GM19023 (cell line): ENCODE measurements at regions not wholly inside any gene's neighbourhood (a gene's known extent, or its start where the extent isn't known, plus 50 kb on each side); places are given as distances from the start of the nearest gene placed in this dataset.

Source experiments
- ATAC-seq: cut with Tn5 transposase; IDR thresholded peaks from one replicate; pipeline ENCODE4 v1.9.1; 2021; ENCODE audit warnings: mild to moderate bottlenecking, moderate library complexity; ENCODE audit not compliant: unreplicated experiment

DNA sequence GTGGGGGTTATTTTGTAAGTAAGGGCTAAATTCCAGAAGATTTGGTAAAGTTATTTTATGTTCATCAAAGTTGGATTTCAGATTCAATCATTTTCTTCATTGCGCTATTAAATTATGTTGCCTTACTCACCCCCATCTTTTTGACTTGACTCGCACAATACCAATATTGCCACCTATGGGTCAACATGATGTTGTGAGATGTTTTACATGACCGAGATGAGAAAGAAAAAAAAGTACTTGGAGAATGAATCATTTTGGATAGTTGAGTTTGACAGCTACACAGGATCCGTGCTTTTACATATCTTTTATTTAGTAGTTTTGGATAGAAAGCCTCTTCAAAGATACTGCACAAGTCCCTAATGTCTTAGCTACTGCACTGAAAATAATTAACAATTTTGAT is 224.2 kb upstream of the EMCN start:
- ATAC-seq: no peak

- ATAC-seq: no peak
These were observed 221.6 kb upstream of the EMCN start for GRCh38 chr4:100739426-100739825.

GRCh38 chr4:100738196-100739165 is 220.7 kb upstream of the EMCN start:
- ATAC-seq: peak; percentile 60

GRCh38 chr4:100736641-100737451 is 219.0 kb upstream of the EMCN start:
- no peak for ATAC-seq

GRCh38 chr4:100728861-100729260 is 211.0 kb upstream of the EMCN start:
- no peak for ATAC-seq

DNA sequence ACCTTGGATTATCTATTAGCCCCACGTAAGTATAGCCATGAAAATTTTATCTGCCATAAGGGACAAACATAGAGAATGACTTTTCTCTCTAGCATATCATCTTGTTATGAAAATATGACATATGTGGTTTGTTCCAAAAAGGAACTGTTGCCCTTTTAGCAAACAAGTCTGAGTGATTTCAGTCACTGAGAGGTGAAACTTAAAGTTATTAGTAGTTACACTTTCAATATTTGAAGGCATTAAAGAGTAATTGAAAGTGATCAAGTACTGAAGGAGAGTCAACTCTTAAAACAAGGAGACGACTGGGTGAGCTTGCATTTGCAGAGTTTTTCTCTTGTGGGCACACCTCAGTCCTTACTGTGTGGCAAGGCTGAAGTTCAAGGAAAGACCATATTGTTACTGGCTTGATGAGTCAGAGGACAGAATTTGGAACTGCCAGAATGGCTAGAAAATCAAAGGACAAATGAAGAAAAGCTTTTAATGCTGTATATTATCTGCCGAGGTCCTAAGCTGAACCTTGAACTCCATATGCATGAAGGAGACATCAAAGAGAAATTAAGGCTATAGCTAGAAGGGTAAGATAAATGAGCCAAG is 205.1 kb upstream of the EMCN start:
- peak; percentile 52 for ATAC-seq

GRCh38 chr4:100722133-100722532 is 204.3 kb upstream of the EMCN start:
- no peak for ATAC-seq

GRCh38 chr4:100721490-100721889 is 203.7 kb upstream of the EMCN start:
- ATAC-seq: no peak

- no peak for ATAC-seq
These were observed 203.3 kb upstream of the EMCN start for GRCh38 chr4:100721077-100721476.

DNA sequence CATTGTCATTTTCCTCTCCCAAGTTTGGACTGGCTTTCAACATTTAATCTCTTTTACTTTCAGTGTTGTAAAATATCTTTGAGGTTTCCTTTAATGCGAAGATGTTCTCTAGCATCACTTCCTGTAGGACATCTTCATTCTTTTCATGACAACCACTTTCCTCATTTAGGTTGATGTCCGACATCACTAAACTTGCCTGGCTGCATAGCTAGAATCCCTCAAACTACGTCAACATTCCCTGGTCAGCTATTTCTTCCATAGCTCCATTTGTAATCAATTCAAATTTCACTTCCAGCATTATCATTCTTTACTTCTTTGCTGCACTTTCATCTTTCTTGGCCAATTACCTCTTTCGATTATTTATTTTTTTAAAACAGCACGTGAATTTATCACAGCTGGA is 198.6 kb upstream of the EMCN start:
- no peak for ATAC-seq

DNA sequence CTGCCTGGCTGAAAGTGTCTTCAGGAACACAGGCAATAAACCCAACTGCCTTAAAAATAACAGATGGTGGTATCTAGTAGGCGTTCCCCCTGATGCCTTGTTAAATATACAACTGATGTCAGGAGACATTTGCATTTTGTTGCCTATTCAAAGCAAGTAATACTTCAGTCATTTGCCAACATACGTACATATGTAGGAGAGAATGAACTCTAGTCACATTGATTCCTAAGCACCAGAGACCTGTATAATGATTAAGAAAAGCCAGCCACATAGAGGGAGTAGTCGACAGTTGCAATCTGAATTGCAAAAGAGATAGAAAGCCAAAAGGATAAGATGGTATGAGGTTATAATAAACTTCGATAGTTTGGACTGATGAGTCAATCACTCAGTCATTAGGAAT is 191.0 kb upstream of the EMCN start:
- no peak for ATAC-seq

- ATAC-seq: no peak
These were observed 190.0 kb upstream of the EMCN start for GRCh38 chr4:100707786-100708185.

DNA sequence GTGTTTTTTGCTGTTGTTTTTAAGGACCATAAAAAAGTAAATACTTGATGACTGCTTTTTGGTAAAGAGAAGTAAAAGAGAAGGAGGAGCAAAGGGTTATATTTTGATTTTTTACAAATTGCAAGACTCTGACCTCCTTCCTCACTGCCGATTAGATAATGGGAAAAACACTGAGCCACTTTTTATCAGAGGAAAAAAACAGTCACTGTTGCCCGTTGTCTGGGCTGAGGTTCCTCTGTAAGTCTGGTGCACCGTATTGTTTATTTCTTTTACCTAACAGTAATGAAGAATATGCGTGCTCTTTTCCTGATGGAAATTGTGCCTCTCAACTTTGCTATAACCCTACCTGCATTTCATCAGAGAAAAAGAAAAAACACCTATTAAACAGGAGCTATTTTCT is 178.7 kb upstream of the EMCN start:
- ATAC-seq: no peak

DNA sequence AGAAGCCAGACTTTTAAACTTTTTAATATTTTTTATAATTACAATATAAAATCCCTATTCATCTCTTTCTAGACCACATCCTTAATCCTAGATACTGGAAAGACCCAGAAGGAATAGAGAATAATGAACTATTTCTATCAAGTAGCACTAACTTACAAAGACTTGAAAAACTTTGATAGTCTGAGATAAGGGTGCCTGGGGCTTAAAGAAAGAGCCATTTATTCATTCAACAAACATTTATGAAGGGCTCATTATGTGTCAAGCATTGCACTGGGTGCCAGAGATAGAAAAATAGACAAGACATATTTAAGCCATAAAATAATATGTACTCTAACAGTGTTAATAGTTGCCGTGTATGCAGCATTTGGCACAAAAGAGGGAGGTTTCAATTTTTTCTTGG is 178.0 kb upstream of the EMCN start:
- no peak for ATAC-seq

DNA sequence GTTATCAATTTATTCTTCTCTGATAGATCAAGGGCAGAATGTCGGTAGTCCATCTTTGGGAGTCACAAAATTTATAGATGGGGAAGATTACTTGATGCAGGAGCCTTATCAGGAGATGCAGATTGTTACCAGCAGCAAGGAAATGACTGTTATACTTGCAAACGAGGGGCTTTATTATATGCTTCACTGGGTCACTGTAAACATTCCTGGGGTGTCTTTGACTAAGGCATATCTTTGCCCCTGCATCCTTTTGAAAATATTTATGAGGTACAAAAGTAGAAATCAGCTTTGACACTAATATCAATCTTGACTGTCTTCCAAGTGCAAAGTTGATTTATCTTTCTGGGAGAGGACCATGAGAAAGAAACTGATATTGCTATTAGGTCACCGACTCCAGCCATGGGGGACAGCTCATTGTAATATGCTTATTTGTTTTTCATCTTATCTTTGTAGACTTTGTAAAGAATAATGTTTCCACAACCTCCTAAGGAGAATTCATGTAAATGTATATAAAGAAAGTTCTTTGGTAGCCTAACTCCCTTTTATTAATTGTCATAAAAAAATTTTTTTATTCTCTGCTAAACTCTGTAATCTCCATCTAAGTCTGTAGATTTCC is 177.3 kb upstream of the EMCN start:
- ATAC-seq: no peak

DNA sequence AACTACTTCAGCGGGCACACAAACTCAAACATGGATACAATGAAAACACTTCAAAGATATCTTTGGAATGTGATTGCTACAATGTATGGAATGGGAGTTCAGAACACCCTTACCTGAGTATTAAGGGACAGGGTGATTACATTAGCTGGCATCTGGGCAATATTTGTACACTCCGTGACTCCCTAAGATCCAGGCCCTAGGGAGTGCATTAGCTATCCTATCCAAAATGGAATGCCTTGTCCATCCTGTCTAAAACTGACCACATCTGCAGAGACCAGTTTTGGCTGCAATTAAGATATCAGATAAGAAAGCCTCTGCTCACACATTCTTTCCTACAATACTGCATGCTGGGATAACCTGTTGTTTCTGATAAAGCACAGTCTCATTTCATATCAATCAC is 176.6 kb upstream of the EMCN start:
- ATAC-seq: no peak

DNA sequence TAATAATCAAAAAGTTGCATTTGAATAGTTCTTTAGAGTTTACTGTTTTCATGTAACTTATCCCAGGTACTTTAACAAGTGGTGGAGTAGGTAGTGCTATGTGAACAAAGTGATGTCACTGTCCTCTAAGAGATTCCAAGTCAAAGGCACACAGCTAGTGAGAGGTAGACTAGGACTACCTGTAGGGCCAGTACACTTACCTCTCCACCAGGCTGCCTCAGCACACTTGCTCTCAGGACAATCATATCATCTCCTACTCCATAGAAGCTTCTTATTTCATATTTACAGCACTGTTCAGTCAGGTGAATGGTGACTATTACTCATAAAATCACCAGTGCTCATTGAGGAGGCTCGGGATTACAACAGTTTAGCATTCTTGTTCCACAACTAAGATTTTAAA is 173.0 kb upstream of the EMCN start:
- no peak for ATAC-seq

DNA sequence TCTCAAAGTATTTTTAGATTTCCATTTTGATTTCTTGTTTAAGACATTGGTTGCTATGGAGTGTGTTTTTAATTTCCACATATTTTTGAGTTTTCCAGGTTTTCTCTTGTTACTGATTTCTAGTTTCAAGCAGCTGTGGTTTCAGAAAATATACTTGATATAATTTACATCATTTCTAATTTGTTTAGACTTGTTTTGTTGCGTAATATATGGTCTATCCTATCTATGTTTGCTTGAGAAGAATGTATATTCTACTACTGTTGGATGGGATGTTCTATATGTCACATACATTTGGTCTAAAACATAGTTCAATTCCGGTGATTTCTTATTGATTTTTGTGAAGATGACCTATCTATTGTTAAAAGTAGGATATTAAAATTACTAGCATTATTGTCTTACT is 170.5 kb upstream of the EMCN start:
- no peak for ATAC-seq

DNA sequence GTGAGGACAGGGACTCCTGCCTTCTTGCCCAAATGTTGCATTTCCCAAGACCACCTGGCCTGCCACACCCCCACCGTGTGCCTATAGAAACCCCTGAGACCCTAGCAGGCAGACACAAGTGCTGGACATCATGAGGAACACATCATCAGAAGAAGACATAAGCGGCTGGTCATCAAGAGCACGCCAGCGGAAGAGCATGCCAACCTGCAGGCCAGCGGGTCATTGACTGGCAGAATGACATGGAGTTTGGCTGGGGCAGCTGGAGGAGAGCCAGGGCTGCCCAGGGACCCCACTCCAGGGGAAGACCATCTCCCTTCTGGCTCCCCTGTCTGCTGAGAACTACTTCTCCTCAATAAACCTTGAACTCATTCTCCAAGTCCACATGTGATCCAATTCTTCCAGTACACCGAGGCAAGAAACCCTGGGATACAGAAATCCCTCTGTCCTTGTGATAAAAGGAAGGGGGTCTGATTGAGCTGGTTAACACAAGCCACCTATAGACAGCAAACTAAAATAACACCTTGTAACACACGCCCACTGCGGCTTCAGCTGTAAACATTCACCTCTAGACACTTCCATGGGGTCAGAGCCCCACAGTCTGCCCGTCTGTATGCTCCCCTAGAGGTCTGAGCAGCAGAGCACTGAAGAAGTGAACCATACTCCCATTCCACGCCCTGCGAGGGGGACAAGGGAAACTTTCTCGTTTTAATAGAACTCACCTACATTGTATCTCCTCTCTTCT is 164.8 kb upstream of the EMCN start:
- ATAC-seq: no peak

GRCh38 chr4:100681289-100681688 is 163.5 kb upstream of the EMCN start:
- no peak for ATAC-seq
